GM12891 (cell line): ENCODE measurements at regions not wholly inside any gene's neighbourhood (a gene's known extent, or its start where the extent isn't known, plus 50 kb on each side); places are given as distances from the start of the nearest gene placed in this dataset.
"Not testable (repeated sequence)": the region's sequence is repeated elsewhere in the genome, so short reads cannot be mapped to it uniquely, and the experiment has no call there.

Experiments
- DNase-seq: peaks from one replicate; pipeline ENCODE4 v3.0.0; 2011; ENCODE audit warnings: low spot score; ENCODE audit not compliant: insufficient read length
- FAIRE-seq: peaks from 2 replicates; lab custom pipeline; 2011; peaks lifted over from hg19 to GRCh38; lab: Jason Lieb, UNC
- PAX5 ChIP-seq: IDR thresholded peaks from 2 replicates; pipeline ENCODE4 v1.6.1; 2011; ENCODE audit warnings: low read length, moderate library complexity, mild to moderate bottlenecking; ENCODE audit not compliant: insufficient read depth, severe bottlenecking
- POLR2A ChIP-seq: IDR thresholded peaks from 2 replicates; pipeline ENCODE4 v1.6.1; 2011; ENCODE audit warnings: low read depth, low read length, control low read depth
- POLR2AphosphoS5 ChIP-seq: IDR thresholded peaks from 2 replicates; pipeline ENCODE4 v1.6.1; 2011; ENCODE audit warnings: low read depth, low read length, control low read depth
- POU2F2 ChIP-seq: IDR thresholded peaks from 2 replicates; pipeline ENCODE4 v1.6.1; 2011; ENCODE audit warnings: low read depth, mild to moderate bottlenecking, control low read depth, low read length, moderate library complexity
- SPI1 ChIP-seq: IDR thresholded peaks from 2 replicates; pipeline ENCODE4 v1.6.1; 2011; ENCODE audit warnings: low read depth, low read length, control low read depth
- TAF1 ChIP-seq: IDR thresholded peaks from 2 replicates; pipeline ENCODE4 v1.6.1; 2011; ENCODE audit warnings: low read depth, low read length, control low read depth

DNA sequence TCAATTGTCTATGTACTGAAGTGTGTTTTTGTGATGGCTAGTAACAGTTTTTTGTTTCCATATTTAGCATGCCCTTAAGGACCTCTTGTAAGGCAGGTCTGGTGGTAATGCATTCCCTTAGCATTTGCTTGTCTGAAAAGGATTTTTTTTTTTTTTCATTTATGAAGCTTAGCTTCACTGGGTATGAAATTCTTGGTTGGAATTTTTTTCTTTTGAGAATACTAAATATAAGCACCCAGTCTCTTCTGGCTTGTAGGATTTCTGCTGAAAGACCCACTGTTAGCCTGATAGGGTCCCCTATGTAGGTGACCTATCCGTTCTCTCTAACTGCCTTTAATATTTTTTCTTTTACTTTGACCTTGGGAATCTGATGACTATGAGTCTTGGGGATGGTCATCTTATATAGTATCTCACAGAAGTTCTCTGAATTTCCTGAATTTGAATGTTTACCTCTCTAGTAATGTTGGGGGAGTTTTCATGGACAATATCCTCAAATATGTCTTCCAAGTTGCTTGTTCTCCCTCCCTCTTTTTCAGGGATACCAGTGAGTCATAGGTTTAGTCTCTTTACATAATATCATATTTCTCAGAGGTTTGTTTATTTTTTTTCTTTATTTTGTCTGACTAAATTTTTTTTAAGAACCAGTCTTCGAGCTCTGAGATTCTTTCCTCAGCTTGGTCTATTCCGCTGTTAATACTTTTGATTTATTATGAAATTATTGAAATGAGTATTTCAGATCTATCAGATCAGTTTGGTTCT lies 157.1 kb upstream of the PGRMC2 start:
- FAIRE-seq, result no peak
- TF ChIP-seq POLR2A (no peak), POU2F2 (no peak), PAX5 (no peak), TAF1 (no peak), SPI1 (no peak), POLR2AphosphoS5 (no peak)
- no peak for DNase-seq

DNA sequence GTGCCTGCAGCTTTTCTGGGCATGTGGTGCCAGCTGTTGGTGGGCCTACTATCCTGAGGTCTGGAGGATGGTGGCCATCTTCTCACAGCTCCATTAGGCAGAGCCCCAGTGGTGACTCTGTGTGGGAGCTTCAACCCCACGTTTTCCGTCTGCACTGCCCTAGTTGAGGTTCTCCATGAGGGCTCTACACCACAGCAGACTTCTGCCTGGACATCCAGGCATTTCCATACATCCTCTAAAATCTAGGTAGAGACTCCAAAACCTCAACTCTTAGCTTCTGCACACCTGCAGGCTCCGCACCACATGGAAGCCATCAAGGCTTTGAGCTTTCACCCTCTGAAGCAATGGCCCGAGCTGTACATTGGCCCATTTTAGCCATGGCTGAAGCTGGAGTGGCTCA lies 153.3 kb upstream of the PGRMC2 start:
- DNase-seq (no peak), FAIRE-seq (no peak)
- no peak for TF ChIP-seq POU2F2
- TF ChIP-seq SPI1, result no peak
- no peak for TF ChIP-seq PAX5
- no peak for TF ChIP-seq TAF1
- TF ChIP-seq POLR2AphosphoS5, result no peak
- no peak for TF ChIP-seq POLR2A

DNA sequence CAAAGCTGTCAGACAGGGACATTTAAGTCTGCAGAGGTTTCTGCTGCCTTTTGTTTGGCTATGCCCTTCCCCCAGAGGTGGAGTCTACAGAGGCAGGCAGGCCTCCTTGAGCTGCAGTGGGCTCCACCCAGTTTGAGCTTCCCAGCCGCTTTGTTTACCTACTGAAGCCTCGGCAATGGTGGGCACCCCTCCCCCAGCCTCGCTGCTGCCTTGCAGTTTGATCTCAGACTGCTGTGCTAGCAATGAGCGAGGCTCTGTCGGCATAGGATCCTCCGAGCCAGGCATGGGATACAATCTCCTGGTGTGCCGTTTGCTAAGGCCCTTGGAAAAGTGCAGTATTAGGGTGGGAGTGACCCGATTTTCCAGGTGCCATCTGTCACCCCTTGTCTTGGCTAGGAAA lies 149.4 kb upstream of the PGRMC2 start:
- not testable (repeated sequence) for FAIRE-seq

GRCh38 chr4:128429023-128429613 lies 141.5 kb upstream of the PGRMC2 start:
- DNase-seq, FAIRE-seq: not testable (repeated sequence)

More for the DNA sequence above, 149.4 kb upstream of the PGRMC2 start:
- DNase-seq, result not testable (repeated sequence)

GRCh38 chr4:128428397-128428796 lies 140.8 kb upstream of the PGRMC2 start:
- TF ChIP-seq TAF1, result no peak
- FAIRE-seq (no peak), DNase-seq (no peak)

GRCh38 chr4:128427832-128428366 lies 140.3 kb upstream of the PGRMC2 start:
- no peak for DNase-seq
- TF ChIP-seq TAF1 (no peak), POU2F2 (no peak)
- FAIRE-seq, result no peak

GRCh38 chr4:128424527-128425497 lies 137.2 kb upstream of the PGRMC2 start:
- DNase-seq (no peak), FAIRE-seq (no peak)
- TF ChIP-seq POLR2A, result no peak
- no peak for TF ChIP-seq POLR2AphosphoS5
- no peak for TF ChIP-seq SPI1
- TF ChIP-seq TAF1, result no peak
- TF ChIP-seq POU2F2, result no peak
- no peak for TF ChIP-seq PAX5

GRCh38 chr4:128422296-128422695 lies 134.7 kb upstream of the PGRMC2 start:
- DNase-seq, FAIRE-seq: not testable (repeated sequence)

DNA sequence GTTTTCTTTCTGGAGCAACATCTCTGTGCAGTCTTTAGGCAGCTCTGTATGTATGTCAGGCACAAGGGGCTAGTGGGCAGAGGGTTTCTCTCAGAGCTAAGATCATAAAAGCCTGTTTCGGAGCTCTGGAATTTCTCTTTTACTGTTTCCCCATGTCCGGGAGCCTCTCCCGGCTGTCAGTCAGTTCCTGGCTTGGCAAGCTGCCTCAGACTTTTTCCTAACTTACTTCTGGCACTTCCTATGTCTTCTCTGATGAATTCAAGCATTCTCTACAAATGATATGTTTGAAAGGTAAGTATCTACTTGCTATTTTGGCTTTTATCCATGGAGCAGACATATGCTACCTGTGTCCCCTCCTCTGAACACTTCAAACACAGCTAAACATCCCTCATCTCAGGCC lies 129.3 kb upstream of the PGRMC2 start:
- FAIRE-seq (no peak), DNase-seq (no peak)
- TF ChIP-seq POU2F2 (no peak), PAX5 (no peak), POLR2AphosphoS5 (no peak), SPI1 (no peak), TAF1 (no peak), POLR2A (no peak)

- DNase-seq, result no peak
- TF ChIP-seq POU2F2 (no peak), POLR2AphosphoS5 (no peak), SPI1 (no peak), TAF1 (no peak), PAX5 (no peak), POLR2A (no peak)
- no peak for FAIRE-seq
Measured at GRCh38 chr4:128410037-128410436, 122.4 kb upstream of the PGRMC2 start.

DNA sequence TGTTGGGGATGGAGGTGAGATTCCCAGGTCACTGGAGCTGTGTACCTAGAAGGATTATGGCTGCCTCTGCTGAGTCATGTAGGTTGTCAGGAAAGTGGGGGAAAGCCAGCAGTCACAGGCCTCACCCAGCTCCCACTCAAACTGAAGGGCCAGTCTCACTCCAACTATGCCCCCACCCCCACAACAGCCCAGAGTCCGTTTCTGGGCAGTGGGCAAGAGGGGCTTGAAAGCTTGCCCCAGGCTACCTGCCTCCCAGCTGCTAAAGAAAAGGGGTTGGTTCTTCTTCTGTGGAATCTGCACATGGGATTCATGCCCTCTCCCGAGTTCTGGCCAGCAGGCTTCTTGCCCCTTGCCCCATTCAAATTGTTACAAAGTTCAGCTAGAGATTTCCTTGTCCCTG lies 116.0 kb upstream of the PGRMC2 start:
- no peak for FAIRE-seq
- no peak for DNase-seq
- no peak for TF ChIP-seq POLR2AphosphoS5
- no peak for TF ChIP-seq SPI1
- no peak for TF ChIP-seq TAF1
- no peak for TF ChIP-seq PAX5
- no peak for TF ChIP-seq POU2F2
- TF ChIP-seq POLR2A, result no peak
